ENCODE measurements at regions not wholly inside any gene's neighbourhood (a gene's known extent, or its start where the extent isn't known, plus 50 kb on each side); places are given as distances from the start of the nearest gene placed in this dataset.

GRCh38 chr22:47804281-47804680 is 1041.8 kb downstream of the TBC1D22A start:
- TF ChIP-seq GLI4 (tag by site-specific recombination; IDR thresholded peaks at IDR 0.05) = no peak
- TF ChIP-seq ZNF335 (tag by site-specific recombination; conservative IDR thresholded peaks at IDR 0.05) = no peak
- TF ChIP-seq EGR2 (tag by site-specific recombination; IDR thresholded peaks at IDR 0.05; ENCODE audit: low read depth) = no peak
- TF ChIP-seq ZNF561 (tag by site-specific recombination; IDR thresholded peaks at IDR 0.05; ENCODE audit: borderline replicate concordance) = no peak
- no peak for TF ChIP-seq AEBP2 (tag by site-specific recombination; IDR thresholded peaks at IDR 0.05; ENCODE audit: borderline replicate concordance)
- no peak for TF ChIP-seq ZNF391 (tag by site-specific recombination; IDR thresholded peaks at IDR 0.05; ENCODE audit: borderline replicate concordance, low read depth)
- no peak for TF ChIP-seq ZNF776 (tag by site-specific recombination; IDR thresholded peaks at IDR 0.05; ENCODE audit: borderline replicate concordance)
- TF ChIP-seq SP3 (tag by site-specific recombination; IDR thresholded peaks at IDR 0.05) = no peak
- TF ChIP-seq PRDM4 (tag by site-specific recombination; IDR thresholded peaks at IDR 0.05) = no peak
- TF ChIP-seq ZNF350 (tag by site-specific recombination; IDR thresholded peaks at IDR 0.05) = no peak
- TF ChIP-seq GLI2 (tag by site-specific recombination; IDR thresholded peaks at IDR 0.05; ENCODE audit: borderline replicate concordance, low read depth) = no peak
- TF ChIP-seq, protein P1, sequence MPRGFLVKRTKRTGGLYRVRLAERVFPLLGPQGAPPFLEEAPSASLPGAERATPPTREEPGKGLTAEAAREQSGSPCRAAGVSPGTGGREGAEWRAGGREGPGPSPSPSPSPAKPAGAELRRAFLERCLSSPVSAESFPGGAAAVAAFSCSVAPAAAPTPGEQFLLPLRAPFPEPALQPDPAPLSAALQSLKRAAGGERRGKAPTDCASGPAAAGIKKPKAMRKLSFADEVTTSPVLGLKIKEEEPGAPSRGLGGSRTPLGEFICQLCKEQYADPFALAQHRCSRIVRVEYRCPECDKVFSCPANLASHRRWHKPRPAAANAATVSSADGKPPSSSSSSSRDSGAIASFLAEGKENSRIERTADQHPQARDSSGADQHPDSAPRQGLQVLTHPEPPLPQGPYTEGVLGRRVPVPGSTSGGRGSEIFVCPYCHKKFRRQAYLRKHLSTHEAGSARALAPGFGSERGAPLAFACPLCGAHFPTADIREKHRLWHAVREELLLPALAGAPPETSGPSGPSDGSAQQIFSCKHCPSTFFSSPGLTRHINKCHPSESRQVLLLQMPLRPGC (tag by site-specific recombination; IDR thresholded peaks at IDR 0.05) = no peak
- TF ChIP-seq, protein P2, sequence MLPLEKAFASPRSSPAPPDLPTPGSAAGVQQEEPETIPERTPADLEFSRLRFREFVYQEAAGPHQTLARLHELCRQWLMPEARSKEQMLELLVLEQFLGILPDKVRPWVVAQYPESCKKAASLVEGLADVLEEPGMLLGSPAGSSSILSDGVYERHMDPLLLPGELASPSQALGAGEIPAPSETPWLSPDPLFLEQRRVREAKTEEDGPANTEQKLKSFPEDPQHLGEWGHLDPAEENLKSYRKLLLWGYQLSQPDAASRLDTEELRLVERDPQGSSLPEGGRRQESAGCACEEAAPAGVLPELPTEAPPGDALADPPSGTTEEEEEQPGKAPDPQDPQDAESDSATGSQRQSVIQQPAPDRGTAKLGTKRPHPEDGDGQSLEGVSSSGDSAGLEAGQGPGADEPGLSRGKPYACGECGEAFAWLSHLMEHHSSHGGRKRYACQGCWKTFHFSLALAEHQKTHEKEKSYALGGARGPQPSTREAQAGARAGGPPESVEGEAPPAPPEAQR (tag by site-specific recombination; IDR thresholded peaks at IDR 0.05) = no peak
- no peak for TF ChIP-seq ZBTB44 (tag by site-specific recombination; IDR thresholded peaks at IDR 0.05)
- no peak for TF ChIP-seq ZNF529 (tag by site-specific recombination; IDR thresholded peaks at IDR 0.05; ENCODE audit: insufficient replicate concordance)
- TF ChIP-seq ZNF398 (tag by site-specific recombination; IDR thresholded peaks at IDR 0.05) = no peak
- no peak for TF ChIP-seq ZNF292 (tag by site-specific recombination; IDR thresholded peaks at IDR 0.05; ENCODE audit: borderline replicate concordance, low read depth)
- Histone ChIP-seq H3K27ac (ENCODE audit: extremely low read depth, low read depth, low read length) (no peak overlapping the region), H3K36me3 (ENCODE audit: control insufficient read depth in 2 of 2, insufficient read depth in 1 of 2, low read length in 2 of 2) (no peaks in the 10 kb centered on the region), H3K4me1 (ENCODE audit: control insufficient read depth, insufficient read depth, low read length) (no peaks in the 10 kb centered on the region), H3K4me3 (ENCODE audit: low read depth, low read length) (no peak overlapping the region), H3K9me3 (ENCODE audit: control insufficient read depth, insufficient read depth, low read depth, low read length) (no peaks in the 10 kb centered on the region)
- CTCF ChIA-PET = interaction anchor here (0.5 kb wide), 1 partner anchor 34 kb away, joined by 3 read pairs; no protein-coding TSS in a partner anchor
- POLR2A ChIA-PET = no interaction called here
